OCI-LY1 (cell line): ENCODE measurements at regions not wholly inside any gene's neighbourhood (a gene's known extent, or its start where the extent isn't known, plus 50 kb on each side); places are given as distances from the start of the nearest gene placed in this dataset.

Experiments used
- H2AFZ ChIP-seq: fragments of 200-600 bp; sonication (generic), shearing (Covaris generic); 2 replicates; pipeline ENCODE4 v1.6.0; 2014; ENCODE audit warnings: antibody characterized with exemption, mild to moderate bottlenecking, low read length
- H3F3A ChIP-seq: fragments of 200-600 bp; sonication (generic), shearing (Covaris generic); 2 replicates; pipeline ENCODE4 v1.6.0; 2014; ENCODE audit warnings: mild to moderate bottlenecking, antibody characterized with exemption, low read length, moderate library complexity; ENCODE audit not compliant: insufficient read depth
- H3K27ac ChIP-seq: fragments of 200-600 bp; sonication (generic); 2 replicates; pipeline ENCODE4 v1.5.1; 2014; ENCODE audit warnings: low read length, mixed run types, mild to moderate bottlenecking, low read depth; ENCODE audit not compliant: poor library complexity, severe bottlenecking
- H3K27me3 ChIP-seq: fragments of 200-600 bp; sonication (generic); 2 replicates; pipeline ENCODE4 v1.6.0; 2014; ENCODE audit warnings: antibody characterized with exemption, mild to moderate bottlenecking, low read length, moderate library complexity; ENCODE audit not compliant: insufficient read depth
- H3K36me3 ChIP-seq: fragments of 200-600 bp; sonication (generic); 2 replicates; pipeline ENCODE4 v1.6.1; 2014; ENCODE audit warnings: mild to moderate bottlenecking, antibody characterized with exemption, low read length, moderate library complexity, mixed read lengths; ENCODE audit not compliant: insufficient read depth
- H3K4me1 ChIP-seq: fragments of 200-600 bp; sonication (generic); 2 replicates; pipeline ENCODE4 v1.5.1; 2014; ENCODE audit warnings: mild to moderate bottlenecking, low read length, moderate library complexity; ENCODE audit not compliant: insufficient read depth, severe bottlenecking
- H3K4me2 ChIP-seq: fragments of 200-600 bp; sonication (generic), shearing (Covaris generic); 2 replicates; pipeline ENCODE4 v1.6.1; 2014; ENCODE audit warnings: low read length
- H3K4me3 ChIP-seq: fragments of 200-600 bp; sonication (generic); 2 replicates; pipeline ENCODE4 v1.5.1; 2014; ENCODE audit warnings: low read length, low read depth, mild to moderate bottlenecking, mixed read lengths; ENCODE audit not compliant: poor library complexity, severe bottlenecking
- H3K79me2 ChIP-seq: fragments of 200-600 bp; shearing (Covaris generic); 2 replicates; pipeline ENCODE4 v1.6.1; 2016; ENCODE audit warnings: mixed run types, low read length, mixed read lengths; ENCODE audit not compliant: insufficient read depth
- H3K9ac ChIP-seq: fragments of 200-600 bp; sonication (generic), shearing (Covaris generic); 2 replicates; pipeline ENCODE4 v1.6.1; 2014; ENCODE audit warnings: mild to moderate bottlenecking, low read length, mixed read lengths
- H3K9me2 ChIP-seq: fragments of 200-600 bp; sonication (generic), shearing (Covaris generic); 2 replicates; pipeline ENCODE4 v1.6.1; 2014; ENCODE audit warnings: low read depth, mild to moderate bottlenecking, low read length, mixed read lengths
- H3K9me3 ChIP-seq: fragments of 200-600 bp; shearing (Covaris generic); 2 replicates; pipeline ENCODE4 v1.6.1; 2014; ENCODE audit warnings: low read length, mixed read lengths
- H4K20me1 ChIP-seq: fragments of 200-600 bp; sonication (generic), shearing (Covaris generic); 2 replicates; pipeline ENCODE4 v1.6.0; 2016; ENCODE audit warnings: mild to moderate bottlenecking, low read length; ENCODE audit not compliant: insufficient read depth
- EZH2 ChIP-seq: fragments of 200-600 bp; sonication (generic), shearing (Covaris generic); IDR thresholded peaks from 2 replicates; pipeline ENCODE4 v1.8.0; 2017; ENCODE audit warnings: borderline replicate concordance, mixed run types, mild to moderate bottlenecking, antibody characterized with exemption, low read length, moderate library complexity, mixed read lengths
- TF ChIP-seq, protein P1 (sequence below): fragments of 200-600 bp; sonication (generic), shearing (Covaris generic); IDR thresholded peaks from 2 replicates; pipeline ENCODE4 v1.5.1; 2017; ENCODE audit warnings: mild to moderate bottlenecking, antibody characterized with exemption, low read length, moderate library complexity, mixed read lengths

DNA sequence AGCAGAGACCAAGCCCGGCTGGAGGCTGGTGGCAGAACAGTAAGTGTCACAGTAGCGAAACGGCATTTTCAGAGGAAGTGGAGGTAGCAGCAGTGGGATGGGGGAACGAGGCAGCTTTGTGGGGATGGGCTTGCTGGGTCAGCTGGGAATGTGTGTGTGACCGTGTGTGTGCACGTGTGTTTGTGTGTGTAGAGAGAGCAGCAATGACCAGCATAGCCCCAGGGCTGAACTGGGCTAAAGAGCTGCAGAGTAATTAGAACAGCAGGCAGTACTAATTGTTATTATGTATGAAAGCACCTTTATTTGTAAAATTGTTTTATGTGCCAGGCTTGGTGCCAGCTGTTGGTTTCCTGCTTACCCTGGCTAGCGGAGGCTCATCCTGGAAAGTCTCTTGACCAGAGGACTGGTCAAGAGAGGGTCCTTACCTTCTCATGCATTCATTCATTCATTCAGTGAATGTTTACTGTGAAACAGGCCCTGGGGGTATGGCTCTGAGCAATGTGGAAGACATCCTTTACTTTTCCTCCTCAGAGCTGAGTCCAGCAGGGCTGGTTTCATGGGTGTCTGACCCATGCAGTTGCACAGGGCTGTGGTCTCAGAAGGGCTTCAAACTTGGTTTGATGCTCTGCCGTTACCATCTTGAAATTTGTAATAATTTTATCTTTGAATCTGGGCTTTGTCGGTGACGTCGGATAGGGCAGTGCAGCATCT is 184.6 kb downstream of the SEC23IP start:
- Histone ChIP-seq H3K9ac (no peak overlapping the region), H3K4me2 (no peak overlapping the region), H3K36me3 (no peaks in the 10 kb centered on the region), H3K27ac (no peak overlapping the region), H3K4me3 (no peak overlapping the region), H3K9me2 (no peaks in the 10 kb centered on the region), H3K79me2 (no peaks in the 10 kb centered on the region), H3K27me3 (no peaks in the 10 kb centered on the region), H3K4me1 (no peaks in the 10 kb centered on the region), H4K20me1 (no peaks in the 10 kb centered on the region), H2AFZ (no peak overlapping the region), H3F3A (no peaks in the 10 kb centered on the region), H3K9me3 (no peaks in the 10 kb centered on the region)
- TF ChIP-seq, protein P1, sequence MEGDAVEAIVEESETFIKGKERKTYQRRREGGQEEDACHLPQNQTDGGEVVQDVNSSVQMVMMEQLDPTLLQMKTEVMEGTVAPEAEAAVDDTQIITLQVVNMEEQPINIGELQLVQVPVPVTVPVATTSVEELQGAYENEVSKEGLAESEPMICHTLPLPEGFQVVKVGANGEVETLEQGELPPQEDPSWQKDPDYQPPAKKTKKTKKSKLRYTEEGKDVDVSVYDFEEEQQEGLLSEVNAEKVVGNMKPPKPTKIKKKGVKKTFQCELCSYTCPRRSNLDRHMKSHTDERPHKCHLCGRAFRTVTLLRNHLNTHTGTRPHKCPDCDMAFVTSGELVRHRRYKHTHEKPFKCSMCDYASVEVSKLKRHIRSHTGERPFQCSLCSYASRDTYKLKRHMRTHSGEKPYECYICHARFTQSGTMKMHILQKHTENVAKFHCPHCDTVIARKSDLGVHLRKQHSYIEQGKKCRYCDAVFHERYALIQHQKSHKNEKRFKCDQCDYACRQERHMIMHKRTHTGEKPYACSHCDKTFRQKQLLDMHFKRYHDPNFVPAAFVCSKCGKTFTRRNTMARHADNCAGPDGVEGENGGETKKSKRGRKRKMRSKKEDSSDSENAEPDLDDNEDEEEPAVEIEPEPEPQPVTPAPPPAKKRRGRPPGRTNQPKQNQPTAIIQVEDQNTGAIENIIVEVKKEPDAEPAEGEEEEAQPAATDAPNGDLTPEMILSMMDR, result no peak
- no peak for TF ChIP-seq EZH2

GRCh38 chr10:120077707-120078492 is 185.4 kb downstream of the SEC23IP start:
- Histone ChIP-seq H3K36me3 (no peaks in the 10 kb centered on the region), H3F3A (no peaks in the 10 kb centered on the region), H3K4me2 (no peak overlapping the region), H3K9me3 (no peaks in the 10 kb centered on the region), H2AFZ (no peak overlapping the region), H4K20me1 (no peaks in the 10 kb centered on the region), H3K27me3 (no peaks in the 10 kb centered on the region), H3K79me2 (no peaks in the 10 kb centered on the region), H3K4me3 (no peak overlapping the region), H3K9me2 (no peaks in the 10 kb centered on the region), H3K9ac (no peak overlapping the region), H3K4me1 (no peaks in the 10 kb centered on the region), H3K27ac (no peak overlapping the region)
- TF ChIP-seq, protein P1, result no peak
- TF ChIP-seq EZH2, result no peak

GRCh38 chr10:120085096-120085796 is 192.7 kb downstream of the SEC23IP start:
- Histone ChIP-seq H2AFZ (no peak overlapping the region), H3K4me3 (no peak overlapping the region), H3K27ac (no peak overlapping the region), H3K9me2 (no peaks in the 10 kb centered on the region), H3F3A (no peaks in the 10 kb centered on the region), H3K27me3 (no peaks in the 10 kb centered on the region), H4K20me1 (no peaks in the 10 kb centered on the region), H3K36me3 (no peaks in the 10 kb centered on the region), H3K9me3 (no peaks in the 10 kb centered on the region), H3K4me1 (no peaks in the 10 kb centered on the region), H3K9ac (no peak overlapping the region), H3K79me2 (no peaks in the 10 kb centered on the region), H3K4me2 (no peak overlapping the region)
- TF ChIP-seq, protein P1, result no peak
- TF ChIP-seq EZH2, result no peak
